Sciatic nerve (tissue), 2 donors: ENCODE measurements at regions not wholly inside any gene's neighbourhood (a gene's known extent, or its start where the extent isn't known, plus 50 kb on each side); places are given as distances from the start of the nearest gene placed in this dataset.

Source experiments
- ATAC-seq: fragments of 200-7000 bp; cut with Tn5 transposase; one replicate; pipeline ENCODE4 v1.9.1; 2020; ENCODE audit warnings: mild to moderate bottlenecking, moderate library complexity
- DNase-seq: peaks from one replicate; pipeline ENCODE4 v3.0.0-alpha.2; 2020; ENCODE audit warnings: low spot score
- intact Hi-C: fragments of 100-400 bp; cut with DNase I; formaldehyde crosslinking; loops from one replicate; pipeline ENCODE4 v1.14.2; 2022
- donor health status: DM: no; HTN: no; CAD: no.
- donor health status: DM: no; HTN: no; CAD: no.

DNA sequence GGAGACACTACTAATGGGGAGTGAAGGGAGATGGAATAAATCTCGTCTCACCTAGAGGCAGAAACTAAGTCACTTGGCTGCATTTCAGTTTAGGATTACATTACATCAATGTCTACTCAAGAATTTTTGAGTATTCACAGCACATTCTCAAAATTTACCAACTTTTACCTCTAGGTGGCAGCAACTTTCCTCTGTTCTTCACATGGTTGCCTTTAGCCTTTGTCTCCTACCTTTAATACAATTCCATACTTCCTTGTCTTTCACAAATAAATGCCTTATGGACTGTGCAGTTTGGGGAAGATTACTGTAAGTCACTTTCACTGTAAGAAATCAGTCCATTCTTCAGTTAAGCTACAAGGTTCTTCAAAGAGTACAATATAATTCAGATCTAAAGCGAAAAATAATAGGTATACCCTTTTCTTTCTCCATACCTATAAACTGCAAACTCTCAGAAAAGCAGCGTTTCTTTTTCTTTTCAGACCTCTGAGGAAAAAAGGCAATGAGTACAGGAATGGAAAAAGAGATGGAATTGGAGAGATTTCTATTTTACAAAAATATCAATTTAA, 379.4 kb downstream of the KLF12 start:
- peak; percentile 74 for ATAC-seq
- intact Hi-C loops: no loop called here

DNA sequence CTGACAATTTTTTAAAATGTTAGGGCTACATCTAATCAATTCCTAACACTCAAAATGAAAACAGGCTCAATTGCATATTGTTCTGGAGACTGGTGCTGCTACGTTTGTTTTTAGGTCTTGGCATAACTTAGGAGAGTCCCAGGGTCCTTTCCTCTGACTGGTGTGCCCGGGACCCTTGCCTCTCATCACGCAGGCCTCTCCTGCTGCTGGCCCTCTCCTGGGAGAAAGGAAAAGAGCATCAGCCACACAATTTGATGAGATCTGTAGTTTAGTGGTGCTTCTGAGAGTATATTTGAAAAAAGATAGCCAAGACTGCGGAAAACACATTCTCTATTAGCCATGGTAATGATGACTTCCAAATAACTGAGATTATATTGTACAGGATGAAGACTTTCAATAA, 380.0 kb downstream of the KLF12 start:
- ATAC-seq (no peak), DNase-seq (no peak)
- intact Hi-C loops: no loop called here

More for the DNA sequence above, 379.4 kb downstream of the KLF12 start:
- no peak for DNase-seq

DNA sequence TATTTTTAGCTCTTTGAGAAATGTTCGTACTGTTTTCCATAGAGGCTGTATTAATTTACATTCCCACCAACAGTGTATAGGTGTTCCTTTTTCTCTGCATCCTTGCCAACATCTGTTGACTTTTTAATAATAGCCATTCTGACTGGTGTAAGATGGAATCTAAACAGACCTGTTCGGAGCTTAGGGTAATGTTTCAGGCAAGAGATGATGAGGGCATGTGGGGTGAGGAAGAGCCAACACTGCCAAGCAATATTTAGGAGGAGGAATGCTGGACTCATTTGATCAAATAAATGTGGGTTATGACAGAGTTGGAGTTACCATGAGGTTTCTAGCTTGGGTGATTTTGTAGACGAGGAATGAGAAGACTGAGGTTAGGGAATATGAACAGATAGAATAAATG, 382.9 kb downstream of the KLF12 start:
- intact Hi-C loops: no loop called here
- no peak for DNase-seq
- ATAC-seq: no peak

DNA sequence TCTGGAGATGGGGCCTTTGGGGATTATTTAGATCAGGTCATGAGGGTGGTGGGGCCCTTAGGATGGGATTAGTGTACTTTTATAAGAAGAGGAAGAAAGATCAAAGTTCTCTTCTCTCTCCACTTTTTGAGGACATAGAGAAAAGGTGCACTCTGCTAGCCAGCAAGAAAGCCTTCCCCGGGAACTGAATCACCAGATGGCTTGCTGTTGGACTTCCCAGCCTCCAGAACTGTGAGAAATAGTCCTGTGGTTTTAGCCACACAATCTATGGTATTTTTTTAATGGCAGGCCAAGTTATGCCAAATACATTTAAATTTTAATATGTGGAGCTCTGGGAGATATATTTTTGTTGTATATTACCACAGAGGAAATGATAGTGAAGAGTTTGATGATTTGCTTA, 385.8 kb downstream of the KLF12 start:
- ATAC-seq: no peak
- DNase-seq: no peak
- intact Hi-C loops: no loop called here

DNA sequence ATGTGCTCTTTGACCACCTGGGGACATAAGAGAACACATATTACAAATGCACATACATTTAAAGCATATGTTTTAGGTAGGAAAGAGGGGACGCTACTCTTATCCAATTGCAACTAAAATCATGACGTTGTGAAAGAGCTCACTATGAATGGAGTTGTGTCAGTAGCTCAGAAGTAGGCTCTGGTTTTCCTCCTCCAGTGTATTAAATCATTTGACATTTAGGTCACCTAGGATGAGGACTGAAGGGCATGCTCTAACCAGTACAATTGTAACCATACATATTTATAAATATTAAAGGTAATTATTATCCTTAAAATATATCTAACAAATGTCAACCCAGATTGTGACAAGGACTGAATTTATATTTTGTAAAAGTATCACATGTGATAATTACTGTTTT, 389.0 kb downstream of the KLF12 start:
- intact Hi-C loops: no loop called here
- no peak for ATAC-seq
- DNase-seq: no peak

DNA sequence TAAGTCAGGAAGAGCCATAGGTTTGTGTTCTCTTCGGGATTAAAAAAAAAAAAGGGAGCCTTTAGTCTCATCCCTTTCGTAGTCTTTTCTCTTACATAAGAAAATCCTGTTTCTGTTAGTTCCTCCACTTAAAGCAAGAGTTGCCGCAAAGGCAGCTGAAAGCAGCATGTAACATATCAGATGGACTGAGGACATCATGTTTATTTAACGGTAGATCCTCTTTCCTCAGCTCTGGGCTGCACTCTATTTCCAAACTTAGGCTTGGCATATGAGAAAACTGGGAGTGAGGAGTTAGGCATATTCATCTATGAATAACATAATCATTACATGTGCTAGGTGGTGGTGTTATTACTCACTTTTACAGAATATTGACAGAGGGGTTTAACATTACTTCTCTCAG, 391.2 kb downstream of the KLF12 start:
- no peak for DNase-seq
- ATAC-seq: no peak
- intact Hi-C loops: no loop called here

DNA sequence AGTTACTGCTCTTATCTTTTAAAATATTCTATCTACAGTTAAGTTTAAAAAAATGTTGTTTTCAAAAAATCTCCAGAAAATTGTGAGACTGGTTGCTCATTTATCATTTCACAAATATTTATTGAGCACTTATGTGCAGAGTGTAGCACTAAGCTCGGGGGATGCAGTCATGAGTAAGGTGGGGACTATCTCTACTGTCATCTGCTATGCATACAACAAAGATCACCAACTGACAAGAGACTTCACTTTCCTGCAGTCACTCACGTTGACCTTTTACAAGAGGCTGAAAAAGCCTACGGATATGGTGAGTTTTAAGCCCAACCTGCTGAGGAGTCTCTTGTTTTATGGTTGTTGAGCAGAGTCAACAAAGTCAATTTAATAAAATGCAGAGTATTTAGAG, 392.5 kb downstream of the KLF12 start:
- no peak for DNase-seq
- intact Hi-C loops: no loop called here

DNA sequence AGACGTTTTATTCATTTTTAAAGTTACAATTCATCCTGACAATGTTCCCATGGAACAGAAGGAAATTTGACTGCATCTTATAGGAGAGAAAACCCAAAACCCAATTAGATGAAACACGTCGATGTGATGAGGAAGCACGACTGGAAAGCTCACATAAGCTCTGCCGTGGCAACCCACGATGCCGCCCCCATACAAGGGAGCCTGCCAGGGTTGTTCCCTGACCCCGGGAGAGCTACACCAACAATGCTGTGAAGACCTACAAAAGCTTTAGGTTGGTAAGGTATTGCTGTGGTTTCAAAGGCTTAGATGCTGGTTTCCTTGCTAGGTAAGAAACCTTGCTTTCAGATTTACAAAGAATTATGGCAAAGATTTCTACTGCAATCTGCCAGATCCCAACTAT, 393.1 kb downstream of the KLF12 start:
- no peak for DNase-seq
- peak; percentile 44 for ATAC-seq
- intact Hi-C loops: no loop called here

More for the DNA sequence above, 392.5 kb downstream of the KLF12 start:
- no peak for ATAC-seq

DNA sequence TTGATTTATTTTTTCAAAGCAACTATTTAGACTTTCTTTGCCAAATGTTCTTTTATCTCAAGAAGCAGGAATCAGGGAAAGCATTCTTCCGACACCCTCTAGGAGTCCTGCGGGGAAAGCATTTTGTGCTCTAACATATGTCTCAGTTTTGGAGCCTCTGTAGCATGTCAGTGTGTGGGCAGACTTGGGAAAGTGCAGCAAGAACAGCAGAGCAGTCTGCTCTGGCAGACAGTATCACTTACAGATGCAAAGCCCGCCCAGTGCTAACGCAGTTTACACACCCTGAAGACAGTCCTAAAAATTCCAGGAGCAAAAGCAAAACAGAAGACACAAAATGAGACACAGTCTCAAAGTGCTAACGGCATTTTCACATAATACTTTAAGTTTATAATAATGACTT, 393.5 kb downstream of the KLF12 start:
- intact Hi-C loops: no loop called here
- DNase-seq (no peak), ATAC-seq (peak; percentile 92)

DNA sequence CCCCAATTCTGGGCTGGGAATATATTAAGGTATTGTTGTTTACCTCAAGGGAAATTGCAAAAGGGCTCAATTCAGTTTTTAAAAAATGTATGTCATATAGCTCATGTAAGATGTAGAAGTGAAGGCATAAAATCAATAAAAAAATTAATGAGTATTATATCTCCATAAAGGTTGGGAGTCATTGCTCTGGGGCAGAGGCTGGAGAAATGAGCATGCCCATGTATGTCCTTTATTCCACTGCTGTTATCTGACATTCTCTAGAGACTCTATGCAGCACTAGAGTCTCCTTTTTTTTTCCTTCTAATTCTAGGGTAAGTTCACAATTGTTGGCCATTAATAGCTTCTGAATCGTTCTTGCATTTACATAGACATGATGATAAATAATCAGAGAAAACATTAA, 394.8 kb downstream of the KLF12 start:
- intact Hi-C loops: no loop called here
- DNase-seq (no peak), ATAC-seq (no peak)

DNA sequence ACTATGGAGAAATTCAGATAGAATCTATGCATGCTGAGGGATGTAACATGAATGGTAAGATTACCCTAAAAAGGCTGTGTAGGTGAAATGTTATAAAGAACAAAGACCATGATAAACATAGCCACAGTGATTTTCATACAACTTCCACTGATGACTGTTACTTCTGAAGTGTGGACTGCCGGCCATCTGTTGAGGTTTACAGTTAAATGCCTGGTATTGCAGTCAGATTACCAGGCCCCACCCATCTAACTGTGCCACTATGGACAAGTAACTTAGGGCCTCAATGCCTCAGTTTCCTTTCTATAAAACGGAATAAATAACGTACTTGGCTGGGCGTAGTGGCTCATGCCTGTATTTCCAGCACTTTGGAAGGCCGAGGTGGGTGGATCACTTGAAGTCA, 395.6 kb downstream of the KLF12 start:
- intact Hi-C loops: no loop called here
- DNase-seq (no peak), ATAC-seq (no peak)

DNA sequence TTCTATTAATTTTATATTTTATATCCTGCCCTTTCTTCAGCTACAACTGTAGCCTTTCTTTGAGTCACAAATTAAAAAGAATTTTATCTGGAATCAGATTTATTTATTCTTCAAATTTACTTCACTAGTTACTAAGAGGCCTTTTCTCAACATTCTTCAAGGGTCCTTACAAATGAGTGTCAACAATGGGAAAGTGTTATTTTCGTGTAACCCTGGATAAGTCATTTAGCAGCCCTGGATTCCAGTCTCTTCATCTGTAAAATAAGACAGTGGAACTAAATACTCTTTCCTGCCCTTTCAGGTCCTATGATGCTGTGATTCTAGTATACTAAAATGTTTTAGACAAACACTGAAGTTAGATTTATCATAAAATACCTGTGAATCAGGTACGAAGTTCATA, 397.0 kb downstream of the KLF12 start:
- intact Hi-C loops: no loop called here
- ATAC-seq: no peak
- DNase-seq: no peak

DNA sequence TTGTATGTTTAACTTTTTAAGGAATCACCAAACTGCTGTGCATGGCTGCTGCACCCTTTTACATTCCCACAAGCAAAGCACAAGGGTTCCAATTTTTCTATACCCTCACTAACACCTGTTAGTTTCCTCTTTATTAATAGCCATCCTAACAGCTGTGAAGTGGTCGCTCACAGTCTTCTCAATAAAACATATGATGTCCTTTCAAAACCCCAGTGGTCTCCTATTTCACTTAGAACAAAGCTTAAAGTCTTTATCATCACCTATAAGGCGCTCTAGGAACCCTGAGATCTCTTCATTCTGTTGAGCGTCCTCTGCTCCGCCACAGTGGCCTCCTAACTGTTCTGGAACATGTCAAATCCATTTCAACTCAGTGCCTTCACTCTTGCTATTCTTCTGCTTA, 400.5 kb downstream of the KLF12 start:
- ATAC-seq: no peak
- intact Hi-C loops: no loop called here

DNA sequence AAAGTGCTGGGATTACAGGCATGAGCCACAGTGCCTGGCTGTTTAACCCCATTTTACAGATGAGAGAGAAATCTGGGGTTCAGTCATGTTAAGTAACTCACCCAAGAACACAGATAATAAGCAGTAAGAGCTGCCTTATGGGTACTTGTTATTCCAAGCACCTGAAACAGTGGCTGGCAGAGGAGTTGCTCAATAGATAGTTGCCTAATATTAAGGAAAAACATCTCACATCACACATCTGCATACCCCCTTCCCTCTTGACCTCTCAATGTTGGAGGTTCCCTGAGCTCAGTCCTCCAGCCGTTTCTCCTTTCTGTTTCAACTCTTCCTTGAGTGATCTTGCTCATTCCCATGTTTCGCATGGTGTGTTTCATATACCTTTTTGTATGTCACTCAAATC, 401.9 kb downstream of the KLF12 start:
- ATAC-seq: no peak
- intact Hi-C loops: no loop called here
- no peak for DNase-seq

More for the DNA sequence above, 400.5 kb downstream of the KLF12 start:
- DNase-seq: no peak

DNA sequence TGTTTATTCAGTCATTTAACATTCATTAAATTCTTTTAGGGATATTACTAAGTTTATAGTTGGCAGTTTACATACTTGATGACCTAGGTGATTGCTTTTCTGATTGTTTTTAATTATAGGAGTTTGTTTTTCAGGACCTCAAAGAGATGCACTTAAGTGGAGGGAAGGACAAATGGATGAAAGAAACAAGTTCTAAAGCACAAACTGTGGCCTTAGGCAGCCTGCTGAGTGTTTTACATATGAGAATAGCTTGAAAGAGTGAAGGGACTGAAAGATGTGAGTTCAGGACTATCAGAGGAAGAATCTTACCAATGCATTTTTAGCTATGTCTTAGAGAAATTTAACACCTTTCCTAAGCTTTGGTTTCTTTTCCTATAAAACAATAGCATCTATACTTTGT, 402.6 kb downstream of the KLF12 start:
- intact Hi-C loops: no loop called here
- ATAC-seq (no peak), DNase-seq (no peak)

DNA sequence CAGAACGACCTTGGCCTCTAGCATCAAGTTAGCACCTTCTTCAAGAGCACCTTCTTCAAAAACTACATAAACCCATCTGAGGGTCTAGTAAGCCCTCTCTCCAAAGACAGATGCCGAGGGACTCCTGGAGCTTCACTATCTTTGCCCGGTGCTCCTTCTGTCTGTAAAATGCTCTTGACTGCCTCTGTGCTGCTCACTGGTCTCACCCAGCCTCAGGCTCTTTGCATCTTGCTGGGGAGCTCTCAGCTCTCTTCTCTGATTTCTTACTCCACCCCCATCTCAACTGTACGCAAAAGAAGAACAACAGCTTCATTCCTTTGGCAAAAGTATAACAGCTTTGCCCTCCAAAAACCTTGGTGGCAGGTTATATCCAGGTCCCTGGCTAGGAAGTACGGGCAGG, 404.2 kb downstream of the KLF12 start:
- ATAC-seq (no peak), DNase-seq (no peak)
- intact Hi-C loops: no loop called here

DNA sequence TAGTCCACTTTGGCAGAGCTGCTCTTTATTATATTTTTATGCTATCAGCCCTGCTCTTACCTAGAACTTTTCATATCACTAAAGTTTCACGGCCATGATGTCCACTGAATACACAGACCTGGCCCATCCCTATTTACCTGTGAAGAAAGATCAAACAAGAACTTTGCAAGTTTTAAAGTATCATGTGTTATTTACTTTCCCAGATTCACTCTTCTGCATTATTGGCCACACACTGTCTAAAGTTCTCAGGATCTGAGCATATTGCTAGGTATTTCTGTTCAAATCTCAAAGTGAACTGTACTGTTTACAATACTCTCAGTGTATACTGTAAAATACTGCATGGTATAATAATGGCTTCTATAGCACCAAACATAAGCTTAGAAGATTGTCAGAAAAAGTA, 405.2 kb downstream of the KLF12 start:
- ATAC-seq (no peak), DNase-seq (no peak)
- intact Hi-C loops: no loop called here

DNA sequence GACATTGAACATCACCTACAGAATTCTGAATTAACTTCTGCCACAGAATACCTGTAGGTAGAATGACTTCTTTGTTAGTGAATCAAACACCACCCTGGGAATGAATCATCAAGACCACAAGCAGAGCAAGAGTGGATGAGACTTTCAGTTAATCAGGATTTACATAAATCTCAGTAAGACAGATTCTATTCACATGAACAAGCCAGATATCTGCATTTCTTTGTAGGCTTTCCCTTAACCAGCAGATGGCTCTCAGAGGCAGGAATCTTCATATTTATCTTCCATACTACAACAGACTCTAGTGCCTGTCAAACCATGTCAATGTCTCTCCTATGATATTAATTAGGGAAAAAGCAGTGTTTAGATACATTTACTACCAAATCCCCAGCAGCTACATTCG, 412.1 kb downstream of the KLF12 start:
- intact Hi-C loops: no loop called here
- no peak for ATAC-seq
- no peak for DNase-seq

DNA sequence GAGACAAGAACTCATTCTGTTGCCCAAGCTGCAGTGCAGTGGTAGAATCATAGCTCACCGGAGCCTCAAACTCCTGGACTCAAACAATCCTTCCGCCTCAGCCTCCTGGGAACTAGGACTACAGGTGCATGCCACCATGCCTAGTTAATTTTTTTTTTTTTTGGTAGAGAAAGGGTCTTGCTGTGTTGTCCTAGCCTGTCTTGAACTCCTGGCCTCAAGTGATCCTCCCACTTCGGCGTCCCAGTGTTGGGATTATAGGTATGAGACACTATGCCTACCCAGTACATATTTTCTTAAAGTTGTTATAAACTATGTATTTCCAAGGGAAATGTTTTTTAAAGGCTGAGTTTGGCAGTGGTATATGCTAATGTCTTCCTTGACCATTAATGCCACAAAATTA, 412.6 kb downstream of the KLF12 start:
- no peak for ATAC-seq
- intact Hi-C loops: no loop called here
- no peak for DNase-seq

DNA sequence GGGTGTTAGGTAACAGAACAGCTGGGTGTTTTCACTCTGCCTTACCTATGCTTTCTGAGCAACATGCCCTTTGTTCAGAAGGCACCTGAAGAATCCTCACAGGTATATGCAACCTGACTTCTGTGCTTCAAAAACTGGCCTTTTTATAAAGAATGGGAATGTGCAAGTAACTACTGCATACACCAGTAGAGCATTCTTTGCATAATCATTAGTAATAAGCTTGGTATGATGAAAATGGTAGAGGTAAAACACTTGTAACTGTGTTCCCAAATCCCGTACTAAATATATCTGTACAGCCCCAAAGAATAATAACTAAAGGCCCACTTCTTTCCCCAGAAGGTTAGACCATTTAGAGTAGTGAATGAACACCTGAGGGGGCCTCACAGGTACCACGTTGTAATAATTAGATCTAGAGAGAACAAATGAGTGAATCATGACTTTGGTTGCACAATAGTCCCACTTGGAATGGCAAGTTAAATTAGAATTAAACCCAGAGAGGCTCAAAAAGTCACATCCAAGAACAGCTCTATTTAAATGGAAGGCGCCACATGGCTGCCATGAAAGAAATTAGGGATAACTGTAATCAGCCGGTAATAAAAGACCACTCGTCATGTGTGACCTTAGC, 413.9 kb downstream of the KLF12 start:
- intact Hi-C loops: no loop called here
- DNase-seq (no peak), ATAC-seq (no peak)

DNA sequence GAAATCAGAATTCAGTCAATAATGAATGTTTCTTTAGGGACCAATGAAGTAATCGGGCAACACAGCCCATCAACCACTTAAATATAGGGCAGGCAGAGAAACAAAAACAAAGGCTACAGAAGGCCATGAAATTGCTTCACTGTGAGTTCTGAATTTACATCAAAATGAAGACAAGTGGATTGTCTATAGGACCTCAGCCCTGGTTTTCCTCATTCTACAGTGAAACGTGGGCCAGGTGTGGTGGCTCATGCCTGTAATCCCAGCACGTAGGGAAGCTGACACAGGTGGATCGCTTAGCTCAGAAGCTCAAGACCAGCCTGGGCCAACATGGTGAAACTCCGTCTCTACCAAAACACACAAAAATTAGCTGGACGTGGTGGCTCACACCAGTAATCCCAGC, 416.0 kb downstream of the KLF12 start:
- ATAC-seq (no peak), DNase-seq (no peak)
- intact Hi-C loops: no loop called here
